H1 (cell line): ENCODE measurements at regions not wholly inside any gene's neighbourhood (a gene's known extent, or its start where the extent isn't known, plus 50 kb on each side); places are given as distances from the start of the nearest gene placed in this dataset.

Source experiments
- CTCF ChIA-PET: fragments of 300-600 bp; sonication (Branson Sonifier 250); formaldehyde crosslinking; loops from one replicate; lab custom pipeline; 2021; ENCODE audit not compliant: partially characterized antibody; lab: Charles Lee
- POLR2A ChIA-PET: fragments of 300-600 bp; sonication (Branson Sonifier 250); formaldehyde crosslinking; loops from one replicate; lab custom pipeline; 2021; ENCODE audit warnings: inconsistent platforms; ENCODE audit not compliant: partially characterized antibody; lab: Charles Lee
- DNase-seq, 2 experiments: peaks; one replicate each; pipeline versions ENCODE4 v3.0.0 to v3.0.0-alpha.2; 2010 to 2022; ENCODE audit warnings: low spot score in 2 of 2, low read depth in 1 of 2, mixed read lengths in 1 of 2
- FAIRE-seq: peaks from 2 replicates; lab custom pipeline; 2011; peaks lifted over from hg19 to GRCh38; lab: Jason Lieb, UNC
- H2AFZ ChIP-seq: 2 replicates; pipeline ENCODE4 v1.8.1; 2012; ENCODE audit warnings: low read length, inconsistent platforms
- H2AK5ac ChIP-seq: 2 replicates; pipeline ENCODE4 v1.6.1; 2013; ENCODE audit warnings: low read depth, low read length
- H2BK120ac ChIP-seq: replicated peaks from 2 replicates; pipeline ENCODE3; 2013; ENCODE audit warnings: low read depth, low read length, inconsistent platforms
- H2BK12ac ChIP-seq: 2 replicates; pipeline ENCODE4 v1.6.1; 2013; ENCODE audit warnings: low read depth, low read length
- H2BK15ac ChIP-seq: 2 replicates; pipeline ENCODE4 v1.6.1; 2013; ENCODE audit warnings: low read length
- H2BK20ac ChIP-seq: 2 replicates; pipeline ENCODE4 v1.6.1; 2013; ENCODE audit warnings: low read length
- H2BK5ac ChIP-seq: 2 replicates; pipeline ENCODE4 v1.6.1; 2013; ENCODE audit warnings: low read depth, low read length
- H3K14ac ChIP-seq: 2 replicates; pipeline ENCODE4 v1.6.1; 2013; ENCODE audit warnings: inconsistent platforms; ENCODE audit not compliant: insufficient read length
- H3K18ac ChIP-seq: 2 replicates; pipeline ENCODE4 v1.6.1; 2013; ENCODE audit warnings: low read length; ENCODE audit errors: extremely low read depth
- H3K23ac ChIP-seq: 2 replicates; pipeline ENCODE4 v1.6.1; 2013; ENCODE audit warnings: inconsistent platforms; ENCODE audit not compliant: insufficient read length
- H3K23me2 ChIP-seq: 2 replicates; pipeline ENCODE4 v1.6.1; 2013; ENCODE audit warnings: low read depth, low read length
- H3K27ac ChIP-seq: 2 replicates; pipeline ENCODE4 v1.6.1; 2011; ENCODE audit warnings: low read depth, low read length, inconsistent platforms
- H3K27me3 ChIP-seq, 4 experiments: replicated peaks in 1 of 4; 1 replicate in 1 of 4; 2 replicates in 3 of 4; pipeline versions ENCODE4 v1.6.1 to v1.8.1; 2011 to 2013; ENCODE audit warnings: low read length in 3 of 4, mild to moderate bottlenecking in 3 of 4, inconsistent platforms in 2 of 4, mixed read lengths in 2 of 4, moderate library complexity in 1 of 4; ENCODE audit not compliant: control insufficient read depth in 3 of 4, insufficient read depth in 3 of 4; ENCODE audit errors: extremely low read depth in 1 of 4
- H3K36me3 ChIP-seq, 4 experiments: 2 replicates each; pipeline versions ENCODE4 v1.6.1 to v1.8.1; 2011 to 2013; ENCODE audit warnings: mild to moderate bottlenecking in 4 of 4, low read length in 3 of 4, moderate library complexity in 2 of 4, control low read depth in 1 of 4, inconsistent platforms in 1 of 4; ENCODE audit not compliant: insufficient read depth in 4 of 4, control insufficient read depth in 2 of 4
- H3K4ac ChIP-seq: replicated peaks from 2 replicates; pipeline ENCODE3; 2013; ENCODE audit warnings: low read length, low read depth, mixed read lengths, inconsistent platforms; ENCODE audit not compliant: insufficient read length
- H3K4me1 ChIP-seq, 4 experiments: replicated peaks in 1 of 4; 1 replicate in 1 of 4; 2 replicates in 3 of 4; pipeline versions ENCODE4 v1.6.1 to v1.8.1; 2011 to 2013; ENCODE audit warnings: low read length in 3 of 4, inconsistent platforms in 2 of 4, mixed read lengths in 1 of 4; ENCODE audit not compliant: insufficient read depth in 4 of 4, control insufficient read depth in 3 of 4
- H3K4me2 ChIP-seq, 2 experiments: 2 replicates each; pipeline versions ENCODE4 v1.6.1 to v1.8.1; 2011 to 2013; ENCODE audit warnings: low read depth in 2 of 2, low read length in 2 of 2, control low read depth in 1 of 2, inconsistent platforms in 1 of 2, mild to moderate bottlenecking in 1 of 2; ENCODE audit not compliant: insufficient read depth in 1 of 2
- H3K4me3 ChIP-seq, 4 experiments: fragments of 200-600, 300-600 bp in 1 of 4; sonication (generic), shearing (Covaris generic), sonication (Bioruptor Twin) in 1 of 4; 2 replicates each; pipeline versions ENCODE4 v1.5.1 to v1.8.1; 2011 to 2016; ENCODE audit warnings: low read length in 4 of 4, low read depth in 3 of 4, control low read depth in 2 of 4, inconsistent platforms in 2 of 4, mild to moderate bottlenecking in 2 of 4, mixed read lengths in 1 of 4, moderate library complexity in 1 of 4; ENCODE audit not compliant: insufficient read depth in 2 of 4; ENCODE audit errors: extremely low read depth in 1 of 4
- H3K56ac ChIP-seq: replicated peaks from 2 replicates; pipeline ENCODE3; 2013; ENCODE audit warnings: low read depth, mild to moderate bottlenecking, mixed read lengths, low read length, inconsistent platforms; ENCODE audit not compliant: insufficient read length
- H3K79me1 ChIP-seq: 2 replicates; pipeline ENCODE4 v1.6.1; 2013; ENCODE audit warnings: low read depth, low read length, control low read depth
- H3K79me2 ChIP-seq, 2 experiments: 2 replicates each; pipeline versions ENCODE4 v1.6.1 to v1.8.1; 2012 to 2013; ENCODE audit warnings: low read length in 2 of 2, mild to moderate bottlenecking in 2 of 2, inconsistent platforms in 1 of 2; ENCODE audit not compliant: insufficient read depth in 2 of 2, control insufficient read depth in 1 of 2
- H3K9ac ChIP-seq, 4 experiments: replicated peaks in 1 of 4; 1 replicate in 1 of 4; 2 replicates in 3 of 4; pipeline versions ENCODE4 v1.6.1 to v1.8.1; 2011 to 2013; ENCODE audit warnings: low read depth in 3 of 4, low read length in 3 of 4, control low read depth in 2 of 4, mild to moderate bottlenecking in 2 of 4, moderate library complexity in 2 of 4, inconsistent platforms in 1 of 4; ENCODE audit errors: extremely low read depth in 1 of 4
- H3K9me3 ChIP-seq, 2 experiments: 2 replicates each; pipeline versions ENCODE4 v1.6.1 to v1.8.1; 2012 to 2013; ENCODE audit warnings: mild to moderate bottlenecking in 2 of 2, moderate library complexity in 2 of 2, control low read depth in 1 of 2, inconsistent platforms in 1 of 2, low read depth in 1 of 2, low read length in 1 of 2, mixed read lengths in 1 of 2; ENCODE audit not compliant: insufficient read depth in 2 of 2
- H4K20me1 ChIP-seq, 2 experiments: replicated peaks in 1 of 2; 2 replicates each; pipeline versions ENCODE3 to v1.8.1; 2011 to 2013; ENCODE audit warnings: inconsistent platforms in 2 of 2, low read length in 2 of 2, mild to moderate bottlenecking in 1 of 2; ENCODE audit not compliant: insufficient read depth in 2 of 2, control insufficient read depth in 1 of 2
- H4K5ac ChIP-seq: 2 replicates; pipeline ENCODE4 v1.6.1; 2013; ENCODE audit warnings: low read length, low read depth, mixed read lengths, inconsistent platforms; ENCODE audit not compliant: insufficient read length
- H4K8ac ChIP-seq: 2 replicates; pipeline ENCODE4 v1.8.0; 2013; ENCODE audit warnings: mild to moderate bottlenecking, moderate library complexity, low read length, inconsistent platforms; ENCODE audit not compliant: insufficient read depth; ENCODE audit errors: extremely low read depth
- H4K91ac ChIP-seq: replicated peaks from 2 replicates; pipeline ENCODE3; 2013; ENCODE audit warnings: low read length, mixed read lengths, inconsistent platforms; ENCODE audit not compliant: insufficient read length
- JUN ChIP-seq: IDR thresholded peaks from 2 replicates; pipeline ENCODE4 v1.6.1; 2011; ENCODE audit warnings: low read depth, mild to moderate bottlenecking, improper control_type of control experiment, low read length
- SIRT6 ChIP-seq: IDR thresholded peaks from one replicate; pipeline ENCODE4 v1.7.1; 2012; ENCODE audit warnings: low read length, inconsistent platforms
- SUZ12 ChIP-seq: fragments of 200-600 bp; sonication (generic); IDR thresholded peaks from 2 replicates; pipeline ENCODE4 v1.6.1; 2012; ENCODE audit warnings: mild to moderate bottlenecking, inconsistent platforms, low read length, moderate library complexity, mixed read lengths
- TAF7 ChIP-seq: optimal IDR thresholded peaks from 2 replicates; pipeline ENCODE3; 2011; ENCODE audit warnings: low read depth, mild to moderate bottlenecking, inconsistent platforms, low read length, moderate library complexity, borderline replicate concordance
- WGBS, 2 experiments: shearing (Covaris generic) in 1 of 2; methylation state at CpG; one replicate each; pipeline versions ENCODE4 v1.1.6 to v1.1.7; 2013 to 2015; ENCODE audit warnings: low lambda C conversion rate in 2 of 2, mixed read lengths in 2 of 2, inconsistent platforms in 1 of 2, low coverage in 1 of 2, missing lambda C conversion rate in 1 of 2; ENCODE audit not compliant: insufficient replicate concordance in 2 of 2, insufficient coverage in 1 of 2, insufficient read length in 1 of 2; ENCODE audit errors: extremely low coverage in 1 of 2, missing lambda C conversion rate in 1 of 2; 5-methylcytosine and 5-hydroxymethylcytosine counted together
- TF ChIP-seq, protein P1 (sequence below): IDR thresholded peaks from 2 replicates; pipeline ENCODE4 v1.6.1; 2012; ENCODE audit warnings: inconsistent platforms

DNA sequence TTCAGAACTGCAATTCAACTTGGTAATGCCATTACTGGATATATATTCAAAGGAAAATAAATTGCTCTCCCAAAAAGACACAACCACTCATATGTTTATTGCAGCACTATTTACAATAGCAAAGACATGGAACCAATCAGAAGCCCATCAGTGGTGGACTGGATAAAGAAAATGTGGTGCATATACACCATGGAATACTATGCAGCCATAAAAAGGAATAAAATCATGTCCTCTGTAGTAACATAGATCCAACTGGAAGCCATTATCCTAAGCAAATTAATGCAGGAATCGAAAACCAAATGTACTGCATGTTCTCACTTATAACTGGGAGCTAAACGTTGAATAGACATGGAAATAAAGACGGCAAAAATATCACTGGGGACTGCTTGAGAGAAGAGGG, 117.0 kb downstream of the MAP3K21 start:
- Histone ChIP-seq H4K5ac (no peak overlapping the region), H3K4ac (no peak overlapping the region), H3K14ac (no peak overlapping the region), H3K56ac (no peak overlapping the region), H4K91ac (no peak overlapping the region), H3K9ac (no peak overlapping the region), H2BK15ac (no peak overlapping the region), H3K18ac (no peak overlapping the region), H3K4me3 (no peak overlapping the region)
- TF ChIP-seq TAF7, result no peak
- TF ChIP-seq, protein P1, sequence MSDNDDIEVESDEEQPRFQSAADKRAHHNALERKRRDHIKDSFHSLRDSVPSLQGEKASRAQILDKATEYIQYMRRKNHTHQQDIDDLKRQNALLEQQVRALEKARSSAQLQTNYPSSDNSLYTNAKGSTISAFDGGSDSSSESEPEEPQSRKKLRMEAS, result no peak
- TF ChIP-seq JUN, result no peak
- no peak for TF ChIP-seq SUZ12
- no peak for TF ChIP-seq SIRT6
- TF ChIP-seq, all 59 proteins: peak for 0
- no peak overlapping the region for H2BK5ac ChIP-seq
- no peaks in the 10 kb centered on the region for H3K23me2 ChIP-seq
- peaks cover 0 to 6% (median 2%) of the 10 kb centered on the region in 4 experiments; a peak in 2 of 7 replicates for H3K4me1 ChIP-seq
- FAIRE-seq (no peak), DNase-seq (no peak)
- H3K9me3 ChIP-seq, result peaks cover 12 to 16% of the 10 kb centered on the region in 2 experiments
- no peak overlapping the region for H2BK12ac ChIP-seq
- no peaks in the 10 kb centered on the region; a peak in 1 of 8 replicates for H3K36me3 ChIP-seq
- H3K27me3 ChIP-seq, result no peaks in the 10 kb centered on the region
- H4K20me1 ChIP-seq, result no peaks in the 10 kb centered on the region
- H2BK120ac ChIP-seq, result no peak overlapping the region
- H2BK20ac ChIP-seq, result no peak overlapping the region
- WGBS, 2 experiments, result 83% methylated on average over 3 of the region's 3 CpGs; no CpG with 5 or more reads in 1 of the 2 experiments
- no peak overlapping the region for H2AFZ ChIP-seq
- H2AK5ac ChIP-seq, result no peak overlapping the region
- POLR2A ChIA-PET, result no interaction called here
- no peak overlapping the region for H3K23ac ChIP-seq
- no peaks in the 10 kb centered on the region for H3K79me2 ChIP-seq
- no peak overlapping the region for H3K27ac ChIP-seq
- H4K8ac ChIP-seq, result no peak overlapping the region
- CTCF ChIA-PET, result no interaction called here
- H3K4me2 ChIP-seq, result no peak overlapping the region
- no peaks in the 10 kb centered on the region for H3K79me1 ChIP-seq
